Epidermal melanocyte (primary cell): ENCODE measurements at regions not wholly inside any gene's neighbourhood (a gene's known extent, or its start where the extent isn't known, plus 50 kb on each side); places are given as distances from the start of the nearest gene placed in this dataset.
"Not testable (repeated sequence)": the region's sequence is repeated elsewhere in the genome, so short reads cannot be mapped to it uniquely, and the experiment has no call there.

ENCODE experiments used
- DNase-seq: peaks from one replicate; pipeline ENCODE4 v3.0.0; 2011; ENCODE audit warnings: low spot score; ENCODE audit not compliant: insufficient read length

DNA sequence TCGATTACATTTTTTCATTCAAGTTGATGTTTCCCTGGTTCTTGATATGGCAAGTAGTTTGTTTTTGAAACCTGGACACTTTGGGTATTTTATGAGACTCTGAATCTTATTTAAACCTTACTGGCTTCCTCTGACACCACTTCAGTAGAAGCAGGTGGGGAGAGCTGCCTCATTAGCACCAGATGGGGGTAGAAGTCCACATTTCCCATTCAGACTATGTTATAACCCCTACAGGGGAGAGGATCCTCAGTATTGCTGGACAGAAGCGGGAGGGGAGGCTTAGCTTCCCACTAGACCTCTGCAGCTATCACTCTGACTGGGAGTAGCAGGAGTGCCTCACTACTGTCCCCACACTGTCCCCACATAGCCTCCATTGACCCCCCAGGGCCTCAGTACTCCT, 145.3 kb upstream of the SLC35G4 start:
- DNase-seq, result no peak

DNA sequence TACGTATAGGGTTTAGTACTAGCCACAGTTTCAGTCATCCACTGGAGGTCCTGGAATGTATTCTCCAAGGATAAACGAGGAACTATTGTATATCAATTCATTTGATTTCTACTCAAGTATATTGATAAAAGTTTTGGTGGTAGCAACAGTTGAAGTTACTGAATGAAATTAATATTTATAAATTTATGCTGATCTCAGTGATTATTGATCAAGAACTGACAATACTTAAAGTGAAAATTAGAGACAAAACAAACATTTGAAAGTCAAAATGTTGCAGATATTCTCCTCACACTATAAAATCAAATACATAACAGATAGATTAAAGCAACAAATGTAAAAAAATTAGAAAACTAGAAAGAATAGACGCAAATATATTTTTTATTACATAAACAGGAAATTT, 150.9 kb upstream of the SLC35G4 start:
- no peak for DNase-seq

DNA sequence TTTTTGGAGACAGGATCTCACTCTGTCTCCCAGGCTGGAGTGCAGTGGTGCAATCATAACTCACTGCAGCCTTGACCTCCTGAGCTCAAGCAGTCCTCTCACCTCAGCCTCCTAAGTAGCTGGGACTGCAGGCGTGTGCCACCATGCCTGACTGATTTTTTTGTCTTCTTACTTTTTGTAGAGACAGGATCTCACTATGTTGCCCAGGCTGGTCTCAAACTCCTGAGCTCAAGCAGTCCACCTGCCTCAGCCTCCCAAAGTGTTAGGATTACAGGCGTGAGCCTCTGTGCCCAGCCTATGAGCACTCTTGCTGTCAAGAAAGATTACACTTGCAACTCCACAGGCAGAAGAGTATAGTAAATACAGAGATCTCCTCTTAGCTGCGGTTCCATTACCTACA, 151.5 kb upstream of the SLC35G4 start:
- DNase-seq, result not testable (repeated sequence)

DNA sequence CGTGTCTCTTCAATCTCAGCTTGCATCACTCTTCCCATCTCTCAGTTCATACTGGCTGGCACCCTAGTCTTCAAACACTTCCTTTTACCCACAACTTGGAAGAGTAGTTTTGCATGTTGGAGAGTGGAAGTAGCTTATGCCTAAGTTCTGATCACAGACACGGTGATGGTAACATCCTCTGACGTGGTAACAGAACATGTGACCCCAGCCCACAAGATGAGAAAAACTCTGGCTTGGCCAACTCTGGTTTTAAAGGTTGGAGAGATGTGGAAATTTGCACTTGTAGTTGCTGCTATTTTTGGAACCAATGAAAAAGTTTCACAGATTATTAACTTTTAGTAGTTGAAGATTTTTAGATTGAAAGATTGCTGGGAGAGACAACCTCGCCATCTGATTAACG, 155.4 kb upstream of the SLC35G4 start:
- no peak for DNase-seq

DNA sequence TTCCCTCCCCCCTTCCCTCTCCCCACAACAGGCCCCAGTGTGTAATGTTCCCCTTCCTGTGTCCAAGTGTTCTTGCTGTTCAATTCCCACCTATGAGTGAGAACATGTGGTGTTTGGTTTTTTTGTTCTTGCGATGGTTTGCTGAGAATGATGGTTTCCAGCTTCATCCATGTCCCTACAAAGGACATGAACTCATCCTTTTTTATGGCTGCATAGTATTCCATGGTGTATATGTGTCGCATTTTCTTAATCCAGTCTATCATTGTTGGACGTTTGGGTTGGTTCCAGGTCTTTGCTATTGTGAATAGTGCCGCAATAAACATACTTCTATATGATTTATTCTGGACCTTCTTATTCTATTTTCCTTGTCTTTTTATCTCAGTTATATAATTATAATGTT, 165.2 kb upstream of the SLC35G4 start:
- DNase-seq, result not testable (repeated sequence)

DNA sequence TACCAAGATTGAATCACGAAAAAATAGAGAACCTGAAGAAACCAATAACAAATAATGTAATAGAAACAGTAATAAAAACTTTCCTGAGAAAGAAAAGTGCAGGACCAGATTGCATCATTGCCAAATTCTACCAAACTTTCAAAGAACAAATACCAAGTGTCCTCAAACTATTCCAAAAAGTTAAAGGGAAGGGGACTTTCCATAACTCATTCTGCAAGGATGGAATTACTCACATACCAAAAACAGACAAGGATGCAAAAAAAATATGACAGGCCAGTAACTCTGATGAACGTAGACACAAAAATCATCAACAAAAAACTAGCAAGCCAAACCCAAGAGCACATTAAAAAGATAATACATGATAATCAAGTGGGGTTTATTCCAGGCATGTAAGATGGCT, 172.3 kb upstream of the SLC35G4 start:
- DNase-seq, result no peak

DNA sequence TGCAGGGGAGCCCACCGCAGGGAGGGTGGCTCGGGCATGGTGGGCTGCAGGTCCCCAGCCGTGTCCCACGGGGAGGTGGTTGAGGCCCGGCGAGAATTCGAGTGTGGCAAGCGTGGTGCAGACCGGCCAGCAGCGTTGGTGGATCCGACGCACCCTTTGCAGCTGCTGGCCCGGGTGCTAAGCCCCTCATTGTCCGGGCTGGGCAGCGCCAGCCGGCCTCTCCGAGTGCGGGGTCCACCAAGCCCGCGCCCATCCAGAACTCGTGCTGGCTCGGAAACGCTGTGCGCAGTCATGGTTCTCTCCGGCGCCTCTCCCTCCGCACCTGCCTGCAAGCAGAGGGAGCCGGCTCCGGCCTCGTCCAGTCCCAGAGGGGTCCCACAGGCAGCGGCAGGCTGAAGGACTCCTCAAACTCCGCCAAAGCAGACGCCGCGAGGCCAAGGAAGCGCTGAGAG, 177.0 kb upstream of the SLC35G4 start:
- no peak for DNase-seq

DNA sequence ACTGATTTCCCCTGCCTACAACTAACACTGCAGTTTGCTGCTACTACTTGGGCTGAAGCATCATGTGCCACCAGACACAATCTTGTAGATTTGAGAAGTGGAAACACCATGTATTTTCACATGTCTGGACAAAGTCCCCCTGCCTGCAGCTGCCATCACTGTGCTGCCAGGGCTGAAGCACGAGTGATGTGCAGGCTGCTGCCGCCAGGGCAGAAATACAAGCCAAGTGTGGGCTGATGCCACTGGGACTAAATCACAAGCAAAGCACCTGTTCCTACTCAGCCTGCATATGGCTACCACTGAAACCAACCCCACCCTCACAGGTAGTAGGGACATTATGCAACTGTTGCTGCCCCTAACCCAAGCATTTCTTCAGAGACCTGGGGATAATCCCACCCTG, 179.5 kb upstream of the SLC35G4 start:
- DNase-seq, result no peak

DNA sequence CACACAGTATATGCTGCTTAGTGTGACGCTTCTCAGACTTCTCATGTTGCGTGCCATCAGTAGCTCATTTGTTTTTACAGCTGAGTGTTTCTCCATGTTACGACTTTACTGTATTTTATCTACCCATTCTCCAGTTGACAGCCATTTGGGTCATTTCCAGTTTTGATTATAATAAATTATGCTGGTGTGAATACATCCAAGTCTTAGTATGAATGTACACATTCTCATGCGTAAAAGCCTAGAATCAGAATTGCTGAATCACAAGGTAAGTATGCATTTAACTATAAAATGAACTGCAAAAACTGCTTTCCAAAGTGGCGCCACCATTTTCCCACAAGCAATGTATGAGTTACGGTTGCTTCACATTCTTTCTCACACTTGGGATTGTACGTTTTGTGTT, 184.2 kb upstream of the SLC35G4 start:
- no peak for DNase-seq

DNA sequence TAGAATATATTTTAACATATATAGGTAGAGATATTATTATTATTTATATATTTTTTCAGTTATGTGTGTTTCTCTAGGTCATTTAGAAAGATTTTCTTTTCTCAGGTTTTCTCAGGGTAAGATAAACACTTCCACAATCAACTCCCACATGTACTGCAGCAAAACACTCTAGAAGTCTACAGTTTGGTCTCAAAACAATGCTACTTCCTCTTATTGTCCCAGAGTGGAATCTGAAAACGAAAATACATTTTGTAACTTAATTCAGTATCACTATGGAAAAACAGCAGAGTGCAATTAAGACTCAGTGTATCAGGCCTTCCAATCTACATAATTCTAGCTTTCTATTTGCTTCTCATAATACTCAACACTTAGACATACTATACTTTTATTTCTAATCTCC, 190.1 kb upstream of the SLC35G4 start:
- DNase-seq, result no peak

DNA sequence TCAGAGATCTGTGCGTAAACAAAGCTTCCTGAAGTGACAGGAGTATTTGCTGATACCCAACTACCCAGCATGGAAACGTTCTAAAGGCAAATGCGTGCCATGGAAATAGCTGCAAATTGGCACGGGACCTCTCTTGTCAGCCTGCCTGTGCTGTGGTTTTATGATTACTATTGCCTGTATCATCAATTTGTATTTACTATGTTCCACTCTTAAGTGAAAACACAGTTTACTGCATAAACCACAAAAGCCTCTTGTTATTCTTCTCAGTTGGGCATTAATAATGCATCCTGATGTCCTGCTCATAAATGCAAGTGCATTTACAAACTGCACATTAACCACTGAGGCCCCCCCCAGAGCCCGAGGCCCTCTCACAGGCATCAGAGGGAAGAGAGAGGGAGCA, 196.6 kb upstream of the SLC35G4 start:
- no peak for DNase-seq

DNA sequence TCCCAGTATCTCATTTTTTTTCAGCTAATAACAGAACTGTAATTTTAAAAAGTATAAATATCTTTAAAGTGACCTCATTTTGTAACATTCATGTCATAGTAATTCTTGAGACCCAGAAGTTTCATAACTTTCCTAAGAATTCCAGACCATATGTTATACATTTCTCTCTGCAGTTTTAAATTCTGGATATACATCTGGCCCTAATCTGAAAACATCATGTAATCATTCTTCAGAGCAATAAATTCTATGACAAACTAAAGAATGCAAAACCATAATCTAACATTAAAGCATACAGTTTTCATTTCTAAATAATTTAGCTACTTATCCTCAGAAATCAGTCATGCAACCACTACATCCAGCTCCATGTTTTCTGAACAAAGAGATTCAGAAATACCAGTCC, 198.3 kb upstream of the SLC35G4 start:
- DNase-seq, result no peak

DNA sequence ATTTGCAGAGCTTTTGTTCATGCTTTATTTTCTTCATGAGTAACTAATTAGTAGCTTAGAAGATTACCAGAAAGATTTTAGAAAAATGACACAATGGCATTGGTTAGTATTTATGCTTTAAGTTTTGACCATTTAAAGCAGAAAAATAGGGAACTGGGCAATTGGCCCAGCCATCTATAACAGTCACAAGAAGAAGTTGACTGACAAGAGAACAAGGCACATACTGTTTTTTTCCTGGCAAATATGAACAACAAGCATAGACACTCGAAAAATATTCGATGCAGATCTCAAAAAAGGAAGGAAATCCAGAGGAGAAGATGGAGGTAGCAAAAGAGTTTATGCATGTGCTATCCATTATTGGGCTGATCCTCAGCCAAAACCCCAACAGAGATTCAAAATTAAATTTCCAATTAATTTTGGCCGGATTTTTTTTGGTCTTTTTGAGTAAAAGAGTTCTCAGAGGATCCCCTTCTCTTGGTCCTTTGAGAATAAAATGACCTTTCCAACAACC, 200.8 kb upstream of the SLC35G4 start:
- no peak for DNase-seq

DNA sequence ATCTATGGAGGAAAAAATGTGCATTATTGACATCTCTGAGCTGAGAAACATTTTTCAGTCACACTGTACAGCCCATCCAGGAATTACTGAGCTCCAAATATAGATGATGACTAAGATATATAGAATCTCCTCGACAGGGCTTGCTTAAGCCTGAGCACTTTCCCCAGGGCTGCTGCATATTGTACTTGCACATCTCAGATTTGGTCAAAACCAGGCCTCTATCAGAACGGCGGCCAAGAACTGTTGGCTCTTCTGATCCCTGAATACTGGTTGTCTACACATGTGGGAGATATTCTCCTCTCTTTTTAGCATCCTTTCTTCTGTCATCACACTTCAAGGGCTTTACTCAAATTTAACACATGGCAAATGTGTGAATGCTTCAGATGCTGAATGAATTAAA, 201.5 kb upstream of the SLC35G4 start:
- no peak for DNase-seq

DNA sequence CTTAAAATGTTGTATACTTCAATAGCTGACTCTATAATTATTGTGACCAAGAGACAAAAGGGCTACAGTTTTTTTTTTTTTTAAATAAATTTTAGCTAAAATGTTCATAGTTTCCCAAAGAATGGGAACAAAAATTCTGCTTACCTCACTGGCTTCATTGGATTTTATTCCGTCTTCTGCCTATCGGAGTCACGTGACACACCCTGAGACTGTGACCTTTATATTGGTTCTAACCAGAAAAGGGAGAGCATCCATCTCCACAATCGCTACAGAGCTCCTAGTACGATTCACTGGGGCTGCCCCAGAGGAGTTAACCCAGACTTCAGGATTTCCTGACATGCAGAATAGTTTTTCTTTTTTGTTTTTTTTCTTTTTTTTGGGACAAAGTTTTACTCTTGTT, 203.6 kb upstream of the SLC35G4 start:
- no peak for DNase-seq

DNA sequence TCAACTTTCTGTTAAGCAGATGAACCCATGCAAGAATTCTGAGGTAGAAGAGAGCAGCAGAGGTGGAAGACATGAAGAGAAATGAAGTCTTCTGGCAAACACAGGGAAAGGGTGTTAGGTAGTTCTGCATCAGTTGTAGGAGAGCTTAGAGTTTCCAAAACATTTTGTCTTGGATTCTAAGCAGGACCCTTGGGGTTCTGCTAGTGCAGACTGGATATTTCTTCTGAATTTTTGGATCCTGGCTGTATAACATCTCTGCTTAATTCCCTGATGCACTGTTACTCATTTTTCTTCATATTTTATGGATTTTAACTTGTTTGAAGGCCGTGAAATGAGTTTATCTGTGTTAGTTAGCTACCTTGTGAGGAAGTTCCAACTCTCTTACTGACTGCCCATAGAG, 208.7 kb upstream of the SLC35G4 start:
- no peak for DNase-seq

DNA sequence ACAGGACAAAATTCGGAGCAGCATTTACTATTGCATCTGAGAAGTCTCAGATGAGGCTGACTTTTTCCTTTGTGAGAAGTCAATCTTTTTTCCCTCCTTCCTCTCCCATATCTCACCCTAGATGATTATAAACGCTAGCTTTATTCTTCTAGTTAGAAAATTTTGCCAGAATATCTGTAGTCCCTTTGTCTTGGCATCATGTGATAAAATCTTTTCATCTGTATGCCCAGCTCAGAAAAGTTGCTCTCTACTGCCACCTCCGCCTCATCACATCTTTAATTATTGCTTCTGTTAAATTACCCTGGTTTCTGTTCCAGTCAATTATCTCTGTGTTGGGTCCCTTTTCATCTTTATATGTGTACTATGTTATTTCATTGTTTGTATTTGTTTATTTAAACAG, 210.8 kb upstream of the SLC35G4 start:
- DNase-seq, result peak; percentile 23

DNA sequence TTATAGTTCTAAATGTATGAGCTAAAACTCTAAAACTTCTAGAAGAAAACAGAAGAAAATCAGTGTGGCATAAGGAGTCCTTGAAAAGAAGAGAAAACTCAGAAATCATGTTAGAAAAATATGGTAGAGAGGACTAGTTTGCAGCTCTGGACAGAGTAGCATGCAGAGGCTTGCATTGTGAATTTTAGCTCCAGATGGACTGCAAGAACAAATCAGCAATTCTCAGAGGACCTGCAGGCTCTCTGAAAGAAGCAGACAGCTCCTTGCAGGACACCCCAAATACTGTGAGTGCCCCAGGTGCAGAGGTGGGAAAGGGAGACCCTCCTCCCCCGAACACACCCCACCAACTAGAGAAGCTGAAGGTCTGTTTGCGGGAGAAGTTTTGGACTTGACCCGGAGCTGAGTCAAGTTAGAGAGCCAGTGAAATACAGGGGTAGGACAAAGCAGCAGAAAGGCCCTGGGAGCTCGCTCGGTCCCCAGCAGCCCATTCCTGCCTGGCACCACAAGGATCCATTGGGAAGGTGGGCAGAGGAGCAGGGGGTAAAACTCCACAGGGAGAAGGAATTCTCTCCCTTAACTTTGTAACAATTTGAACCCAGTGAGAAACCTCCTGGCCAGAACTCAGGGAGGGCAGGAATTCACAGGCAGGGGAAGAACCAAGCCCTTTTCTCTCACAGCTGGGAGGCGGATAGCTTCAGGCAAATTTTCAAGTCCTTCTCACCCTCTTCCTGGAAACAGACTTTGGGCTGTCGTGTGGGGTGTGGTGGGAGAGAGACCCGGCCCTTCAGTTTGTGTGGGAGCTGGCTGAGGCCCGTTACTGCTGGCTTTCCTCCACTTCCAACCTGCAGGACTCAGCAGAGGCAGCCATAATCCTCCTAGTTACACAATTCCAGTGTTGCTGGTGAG, 216.2 kb upstream of the SLC35G4 start:
- DNase-seq, result no peak

DNA sequence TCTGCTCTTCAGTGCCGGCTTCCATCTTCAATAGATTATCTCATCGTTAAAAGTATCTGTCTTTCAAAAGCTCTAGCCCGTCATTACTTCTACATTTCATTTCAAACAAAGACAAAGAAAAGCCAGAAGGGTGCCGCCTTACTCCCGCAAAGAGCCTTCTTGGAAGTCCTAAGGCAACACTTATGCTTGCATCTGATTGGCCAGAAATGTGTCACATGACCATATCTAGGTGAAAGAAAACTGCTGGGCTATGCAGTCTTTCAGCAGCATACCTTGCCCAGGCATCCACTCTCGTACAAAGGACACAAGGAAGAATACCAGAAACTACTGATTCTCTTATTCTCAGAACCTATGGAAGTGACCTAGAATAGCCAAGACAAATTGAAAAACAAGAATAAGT, 217.1 kb upstream of the SLC35G4 start:
- no peak for DNase-seq

DNA sequence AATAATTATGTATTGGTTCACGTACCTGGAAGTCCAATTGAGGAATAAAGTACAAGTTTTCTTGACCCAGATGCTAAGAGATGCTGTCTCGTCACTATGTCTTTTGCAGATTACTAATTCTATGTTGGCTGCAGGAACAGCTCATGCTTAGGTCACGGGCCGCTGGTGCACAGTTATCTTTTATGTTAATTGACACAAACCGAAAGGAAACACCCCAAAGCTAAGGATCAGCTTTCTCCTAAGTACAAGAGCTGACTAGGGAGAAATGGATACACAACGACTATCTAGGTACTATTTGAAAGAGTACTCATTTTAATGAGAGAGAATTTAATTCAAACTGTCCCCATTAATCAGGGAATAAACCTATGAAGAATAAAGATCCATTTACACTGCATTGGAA, 217.7 kb upstream of the SLC35G4 start:
- no peak for DNase-seq

DNA sequence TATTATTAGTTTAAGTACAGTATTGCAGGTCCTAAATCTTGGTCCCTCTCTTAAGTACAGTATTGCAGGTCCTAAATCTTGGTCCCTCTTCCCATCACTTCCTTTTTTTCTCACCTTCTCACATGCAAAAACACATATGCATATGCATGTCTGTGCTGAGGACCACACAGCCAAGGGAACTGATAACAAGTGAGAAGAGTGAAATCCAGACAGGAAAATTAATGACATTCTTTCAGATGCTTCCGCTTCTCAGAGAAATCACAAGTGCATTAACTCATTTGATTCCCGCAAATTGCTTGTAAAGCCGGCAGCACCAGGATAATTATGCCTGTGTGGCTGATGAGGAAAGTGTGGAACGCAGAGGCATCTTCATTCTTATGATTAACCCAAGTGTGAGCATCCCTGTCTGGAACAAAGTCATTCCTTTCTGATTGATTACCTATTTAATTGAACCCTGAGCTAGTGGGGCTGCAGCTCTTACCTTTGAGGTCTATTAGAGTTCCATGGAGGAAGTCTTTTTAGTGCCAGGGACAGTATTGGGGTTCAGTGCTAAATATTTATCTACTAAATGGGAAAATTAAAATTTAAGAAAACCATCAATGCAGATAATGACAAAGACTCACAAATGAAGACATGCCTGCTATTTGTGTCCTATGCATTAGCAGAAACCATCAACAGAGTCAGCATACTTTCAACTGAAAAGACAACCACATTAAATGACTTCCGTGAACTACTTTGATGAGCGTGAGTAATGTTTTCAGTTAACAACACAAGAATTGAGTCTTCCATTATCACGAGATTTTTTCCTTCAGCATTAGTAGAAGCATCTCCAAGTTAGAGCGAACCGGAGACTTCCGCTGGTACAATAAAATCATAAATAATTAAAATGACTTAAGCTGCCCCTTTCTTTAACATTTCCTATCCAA, 220.4 kb upstream of the SLC35G4 start:
- no peak for DNase-seq

DNA sequence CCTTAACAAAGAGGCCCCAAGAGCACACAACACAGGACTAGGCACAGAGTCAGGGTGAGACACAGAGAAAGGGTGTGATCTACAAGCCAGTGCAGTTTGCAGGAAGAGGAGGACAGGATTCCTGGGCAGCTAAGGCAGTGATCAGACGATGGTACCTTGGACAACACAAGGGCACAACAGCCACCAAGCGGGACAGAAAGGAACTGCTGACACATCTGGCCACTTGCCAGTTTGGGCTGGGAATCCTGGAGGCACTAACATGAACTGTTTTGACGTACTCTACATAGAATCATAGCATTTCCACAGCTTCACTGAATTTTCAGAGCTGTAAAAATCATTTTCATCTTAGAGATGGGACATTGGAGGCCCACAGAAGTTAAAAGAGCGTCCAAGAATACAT, 221.5 kb upstream of the SLC35G4 start:
- DNase-seq, result no peak
